Calu3 (cell line): ENCODE measurements at regions not wholly inside any gene's neighbourhood (a gene's known extent, or its start where the extent isn't known, plus 50 kb on each side); places are given as distances from the start of the nearest gene placed in this dataset.

Experiments
- BruUV-seq: library from RNA; stranded (reverse); fragments of 400-500 nt; replicated peaks from 2 replicates; lab custom pipeline; 2021; lab: Mats Ljungman, UMichigan
- CTCF ChIA-PET: fragments of 300-600 bp; sonication (Branson Sonifier 250); formaldehyde crosslinking; loops from one replicate; lab custom pipeline; 2022; ENCODE audit warnings: antibody characterized with exemption; lab: Charles Lee
- DNase-seq: peaks from one replicate; pipeline ENCODE4 v3.0.0; 2022
- H3K27ac Mint-ChIP-seq: one replicate; pipeline ENCODE4 v1.8.0; 2022; ENCODE audit warnings: mixed read lengths; ENCODE audit not compliant: unreplicated experiment
- H3K27me3 Mint-ChIP-seq: one replicate; pipeline ENCODE4 v1.8.0; 2022; ENCODE audit warnings: mixed read lengths; ENCODE audit not compliant: unreplicated experiment
- H3K36me3 Mint-ChIP-seq: one replicate; pipeline ENCODE4 v1.8.0; 2022; ENCODE audit warnings: mild to moderate bottlenecking, moderate library complexity, mixed read lengths; ENCODE audit not compliant: insufficient read depth, unreplicated experiment
- H3K4me1 Mint-ChIP-seq: one replicate; pipeline ENCODE4 v1.8.0; 2022; ENCODE audit warnings: mild to moderate bottlenecking, low read depth, mixed read lengths; ENCODE audit not compliant: unreplicated experiment
- H3K4me3 Mint-ChIP-seq: one replicate; pipeline ENCODE4 v1.8.0; 2022; ENCODE audit warnings: mild to moderate bottlenecking, low read depth, moderate library complexity, mixed read lengths; ENCODE audit not compliant: unreplicated experiment
- H3K9me3 Mint-ChIP-seq: one replicate; pipeline ENCODE4 v1.8.0; 2022; ENCODE audit warnings: low read depth, mixed read lengths; ENCODE audit not compliant: unreplicated experiment
- CTCF ChIP-seq: fragments of 200-600 bp; IDR thresholded peaks from one replicate; pipeline ENCODE4 v1.8.0; 2022; ENCODE audit warnings: antibody characterized with exemption; ENCODE audit not compliant: unreplicated experiment
- intact Hi-C: fragments of 100-400 bp; cut with micrococcal nuclease; formaldehyde crosslinking; loops from one replicate; pipeline ENCODE4 v1.10.0; 2022; ENCODE audit not compliant: unreplicated experiment

DNA sequence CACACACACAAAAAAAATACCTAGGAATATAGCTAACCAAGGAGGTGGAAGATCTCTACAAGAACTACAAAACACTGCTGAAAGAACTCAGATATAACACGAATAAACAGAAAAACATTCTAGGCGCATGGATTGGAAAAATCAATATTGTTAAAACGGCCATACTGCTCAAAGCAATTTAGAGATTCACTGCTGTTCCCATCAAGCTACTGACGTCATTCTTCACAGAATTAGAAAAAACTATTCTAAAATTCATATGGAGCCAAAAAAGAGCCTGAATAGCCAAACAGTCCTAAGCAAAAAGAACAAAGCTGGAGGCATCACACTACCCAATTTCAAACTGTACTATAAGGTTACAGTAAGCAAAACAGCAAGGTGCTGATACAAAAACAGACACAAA lies 390.2 kb downstream of the IDS start:
- DNase-seq, result no peak
- Mint-ChIP-seq H3K27me3 (no peaks in the 10 kb centered on the region), H3K4me1 (no peaks in the 10 kb centered on the region), H3K9me3 (peaks cover 5% of the 10 kb centered on the region), H3K4me3 (no peak overlapping the region), H3K36me3 (no peaks in the 10 kb centered on the region), H3K27ac (no peak overlapping the region)
- intact Hi-C loops, result no loop called here
- CTCF ChIA-PET, result no interaction called here
- no peak for TF ChIP-seq CTCF
- BruUV-seq, result no TSS peak

DNA sequence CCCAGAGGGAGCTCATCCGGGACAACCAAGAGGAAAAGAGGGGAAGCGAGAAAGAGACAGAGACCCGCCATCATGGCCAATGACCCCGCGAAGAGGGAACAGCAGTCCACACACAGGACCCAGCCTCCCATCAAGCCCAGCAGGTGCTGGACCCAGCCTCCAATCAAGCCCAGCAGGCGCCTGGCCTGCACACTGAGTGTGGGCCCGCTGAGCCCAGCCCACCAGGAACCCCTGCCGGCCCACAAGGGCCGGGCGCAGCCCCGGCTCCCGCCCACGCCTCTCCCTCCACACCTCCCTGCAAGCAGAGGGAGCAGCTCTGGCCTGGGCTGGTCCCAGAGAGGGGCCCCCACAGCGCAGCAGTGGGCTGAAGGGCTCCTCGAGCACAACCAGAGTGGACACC lies 391.1 kb downstream of the IDS start:
- Mint-ChIP-seq H3K27me3 (no peaks in the 10 kb centered on the region), H3K9me3 (peaks cover 5% of the 10 kb centered on the region), H3K27ac (no peak overlapping the region), H3K36me3 (no peaks in the 10 kb centered on the region), H3K4me1 (no peaks in the 10 kb centered on the region), H3K4me3 (no peak overlapping the region)
- no TSS peak for BruUV-seq
- TF ChIP-seq CTCF, result no peak
- no peak for DNase-seq
- intact Hi-C loops, result no loop called here
- CTCF ChIA-PET, result no interaction called here

DNA sequence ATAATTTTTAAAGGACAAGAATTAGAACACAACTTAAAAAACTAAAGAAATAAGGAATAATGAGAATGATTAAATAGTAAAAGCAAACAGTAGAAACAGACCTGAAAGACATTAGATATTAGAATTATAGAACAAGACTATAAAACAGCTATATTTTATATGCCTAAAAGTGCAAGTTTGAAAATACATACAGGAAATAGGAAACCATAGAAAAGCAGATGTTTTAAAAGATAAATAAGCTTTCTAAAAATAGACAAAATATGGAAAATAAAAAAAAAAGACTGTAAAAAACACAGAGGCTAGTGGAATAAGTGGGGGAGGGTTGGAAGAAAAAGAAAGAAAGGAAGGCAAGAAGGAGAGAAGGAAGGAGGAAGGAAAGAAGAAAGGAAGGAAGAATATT lies 407.3 kb downstream of the IDS start:
- TF ChIP-seq CTCF, result no peak
- intact Hi-C loops, result no loop called here
- BruUV-seq, result no TSS peak

DNA sequence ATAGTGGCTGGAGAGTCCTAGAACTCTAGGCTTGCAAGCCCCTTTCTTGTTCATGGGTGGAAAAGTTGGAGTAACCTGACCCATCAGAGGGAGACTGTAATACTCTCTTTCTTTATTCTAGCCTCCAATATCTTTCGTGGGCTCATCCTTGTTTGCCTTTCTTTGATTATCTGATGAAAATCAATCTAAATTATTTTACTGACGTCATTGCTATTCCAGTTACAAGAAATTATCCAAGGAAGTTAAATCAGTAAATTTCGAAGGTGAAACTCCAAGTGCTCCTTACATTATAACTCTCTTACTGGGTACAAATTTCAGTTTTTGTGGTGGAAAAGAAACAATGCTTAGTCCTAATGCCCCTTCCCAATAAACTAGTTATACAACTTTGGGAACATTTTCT lies 412.9 kb downstream of the IDS start:
- intact Hi-C loops, result no loop called here
- CTCF ChIA-PET, result no interaction called here
- no peak for TF ChIP-seq CTCF
- Mint-ChIP-seq H3K27me3 (no peaks in the 10 kb centered on the region), H3K27ac (no peak overlapping the region), H3K4me1 (no peaks in the 10 kb centered on the region), H3K9me3 (peaks cover 2% of the 10 kb centered on the region), H3K4me3 (no peak overlapping the region), H3K36me3 (no peaks in the 10 kb centered on the region)
- BruUV-seq, result no TSS peak
- no peak for DNase-seq

More for the DNA sequence above, 407.3 kb downstream of the IDS start:
- Mint-ChIP-seq H3K36me3 (no peaks in the 10 kb centered on the region), H3K27ac (no peak overlapping the region), H3K9me3 (peaks cover 2% of the 10 kb centered on the region), H3K4me3 (no peak overlapping the region), H3K4me1 (no peaks in the 10 kb centered on the region), H3K27me3 (no peaks in the 10 kb centered on the region)
- CTCF ChIA-PET, result no interaction called here
- no peak for DNase-seq
